ENCODE measurements at regions not wholly inside any gene's neighbourhood (a gene's known extent, or its start where the extent isn't known, plus 50 kb on each side); places are given as distances from the start of the nearest gene placed in this dataset.

DNA sequence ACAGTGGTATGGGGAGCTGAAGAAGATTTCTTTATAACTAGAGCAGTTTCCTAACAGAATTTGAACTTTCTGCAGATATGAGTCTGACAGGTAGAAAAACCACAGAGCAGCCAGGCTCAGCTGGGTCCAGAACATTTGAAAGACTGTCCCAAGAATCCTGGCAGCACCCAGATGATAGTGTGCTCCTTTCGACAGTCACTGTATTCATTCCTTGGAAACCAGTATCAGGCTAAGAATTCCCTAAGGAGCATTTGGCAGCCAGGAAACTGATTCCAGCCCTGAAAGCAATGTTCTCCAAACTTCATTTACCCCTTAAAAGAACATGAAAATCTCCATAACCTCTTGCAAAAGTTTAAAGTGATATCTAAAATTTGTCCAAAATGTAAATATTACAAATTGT is 123.0 kb upstream of the MTAP start:
- DNase-seq: no peak
- TF ChIP-seq POLR2A (IDR thresholded peaks at IDR 0.05; ENCODE audit: low read length): no peak
- TF ChIP-seq GATA1 (IDR thresholded peaks at IDR 0.05; ENCODE audit: low read depth, low read length): no peak

DNA sequence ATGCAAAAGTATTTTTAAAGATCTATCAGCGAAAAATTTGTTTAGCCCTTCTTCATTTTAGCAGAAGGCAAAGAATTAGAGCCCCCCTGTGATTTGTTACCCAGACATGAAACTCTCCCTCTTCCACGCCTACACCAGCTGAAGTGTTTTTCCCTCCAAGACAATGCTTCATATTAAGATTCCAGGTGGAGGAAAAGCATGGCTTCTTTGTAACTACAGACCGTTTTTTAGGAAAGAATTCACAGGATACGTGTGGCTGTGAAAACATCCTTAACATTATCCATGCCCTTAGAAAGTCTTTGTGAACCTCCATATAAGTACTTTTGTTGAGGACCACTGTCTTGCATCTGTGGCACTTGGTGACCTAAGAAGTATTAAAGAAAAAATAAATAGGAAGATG is 121.8 kb upstream of the MTAP start:
- DNase-seq: no peak
- TF ChIP-seq GATA1 (IDR thresholded peaks at IDR 0.05; ENCODE audit: low read depth, low read length) (no peak), POLR2A (IDR thresholded peaks at IDR 0.05; ENCODE audit: low read length) (no peak)

DNA sequence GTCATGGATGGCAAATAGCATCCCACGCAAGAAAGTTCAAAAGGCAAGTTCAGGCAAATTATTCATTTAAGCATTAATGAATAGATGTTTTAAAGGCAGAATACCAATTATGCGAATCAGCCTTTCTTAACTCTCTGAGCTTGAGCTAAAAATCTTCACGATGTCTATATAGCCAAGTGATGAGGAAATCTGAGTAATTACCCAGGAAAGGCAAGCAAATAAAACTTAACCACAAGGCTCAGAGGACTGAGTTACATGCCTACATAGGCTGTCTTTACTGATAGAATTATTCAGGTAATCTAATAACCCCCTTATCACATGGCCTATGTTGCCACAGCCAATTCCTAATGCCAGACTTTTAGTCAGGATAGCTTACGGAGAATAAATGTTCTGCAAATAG is 120.8 kb upstream of the MTAP start:
- TF ChIP-seq POLR2A (IDR thresholded peaks at IDR 0.05; ENCODE audit: low read length) (no peak), GATA1 (IDR thresholded peaks at IDR 0.05; ENCODE audit: low read depth, low read length) (no peak)
- no peak for DNase-seq

DNA sequence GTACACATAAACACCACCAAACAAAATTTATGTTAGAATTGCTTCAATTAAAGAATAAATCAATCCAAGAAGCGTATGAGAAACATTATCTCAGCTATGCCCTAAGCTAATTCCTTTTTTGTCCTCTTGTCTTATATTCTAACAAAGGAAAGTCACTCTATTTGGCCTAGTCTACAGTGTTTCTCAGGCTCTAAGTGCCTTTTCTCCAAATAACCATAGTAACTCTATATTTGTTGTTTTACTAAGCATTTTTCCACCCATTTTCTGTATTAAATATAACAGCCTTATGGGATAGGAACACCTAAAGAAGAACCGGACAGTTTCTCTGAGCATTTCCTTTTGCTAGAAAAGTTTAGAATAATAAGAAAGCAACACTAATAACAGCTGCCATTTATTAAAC is 120.1 kb upstream of the MTAP start:
- DNase-seq: no peak
- TF ChIP-seq POLR2A (IDR thresholded peaks at IDR 0.05; ENCODE audit: low read length): no peak
- no peak for TF ChIP-seq GATA1 (IDR thresholded peaks at IDR 0.05; ENCODE audit: low read depth, low read length)

DNA sequence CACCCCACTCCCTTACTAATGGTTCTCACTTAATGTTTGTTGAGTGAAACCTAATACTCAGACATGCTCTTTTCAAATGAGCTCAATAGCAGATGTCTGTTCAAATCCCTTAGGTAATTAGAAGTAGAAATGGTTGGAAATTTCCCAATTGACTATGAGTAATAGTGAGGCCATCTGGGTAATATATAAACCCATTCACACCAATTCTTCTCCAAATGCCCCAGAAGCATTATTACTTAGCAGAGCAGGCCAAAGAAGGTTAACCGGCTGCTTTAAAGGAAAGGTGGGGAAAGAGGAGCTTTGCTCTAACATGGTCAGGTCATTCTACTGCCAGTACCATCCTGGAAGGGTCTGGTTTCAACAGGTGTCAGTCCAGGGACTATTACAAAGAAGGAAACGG is 119.5 kb upstream of the MTAP start:
- TF ChIP-seq POLR2A (IDR thresholded peaks at IDR 0.05; ENCODE audit: low read length) (no peak), GATA1 (IDR thresholded peaks at IDR 0.05; ENCODE audit: low read depth, low read length) (no peak)

DNA sequence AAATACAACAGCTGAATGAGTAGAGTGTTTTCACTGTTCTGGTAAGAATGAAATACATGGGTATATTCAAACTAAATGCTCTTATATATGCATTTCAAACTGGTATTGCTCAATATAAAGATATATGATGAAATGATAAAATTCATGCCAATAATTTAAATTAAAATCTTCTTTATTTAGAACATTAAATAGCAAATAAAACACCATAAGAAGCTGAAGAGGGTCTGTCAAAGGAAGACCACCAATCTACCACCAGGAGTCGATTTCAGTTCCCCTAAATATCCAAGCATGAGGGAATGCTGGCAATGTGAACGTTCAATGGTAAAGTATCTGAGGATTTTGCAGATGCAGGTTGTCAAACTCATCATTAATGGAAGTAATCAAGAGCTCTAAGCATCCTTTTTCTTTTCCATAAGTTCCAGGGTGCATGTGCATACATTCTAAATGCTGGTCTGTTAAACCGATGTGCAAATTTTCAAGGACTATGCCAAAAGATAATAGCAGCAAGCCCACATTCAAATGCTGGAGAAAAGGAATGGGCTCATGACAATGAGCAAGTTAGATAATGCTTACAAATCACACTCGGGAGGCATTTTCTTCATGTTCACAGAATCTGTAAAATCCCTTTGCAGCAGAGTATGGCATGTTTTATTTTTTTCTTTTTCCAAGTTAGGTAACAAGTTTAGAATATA is 118.8 kb upstream of the MTAP start:
- TF ChIP-seq GATA1 (IDR thresholded peaks at IDR 0.05; ENCODE audit: low read depth, low read length): no peak
- no peak for TF ChIP-seq POLR2A (IDR thresholded peaks at IDR 0.05; ENCODE audit: low read length)
- DNase-seq: no peak

More for the DNA sequence above, 119.5 kb upstream of the MTAP start:
- DNase-seq: no peak

DNA sequence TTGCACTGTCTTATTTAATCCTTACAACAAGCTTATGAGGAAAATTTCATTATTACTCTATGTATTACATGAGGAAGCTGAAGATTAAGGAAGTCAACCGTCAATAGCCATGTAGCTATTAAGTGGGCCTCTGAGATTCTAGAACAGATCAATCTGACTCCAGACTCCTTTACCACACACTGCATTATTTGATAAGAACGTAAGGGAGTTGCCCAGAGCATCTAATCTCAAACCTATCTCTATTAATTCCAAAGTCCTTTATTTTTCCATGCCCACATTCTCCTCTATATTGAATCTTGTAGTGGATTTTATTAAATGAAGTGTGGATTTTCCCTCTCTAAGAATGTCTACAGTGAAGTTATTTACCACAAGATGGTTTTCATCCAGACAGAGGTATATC is 118.2 kb upstream of the MTAP start:
- DNase-seq: no peak
- TF ChIP-seq POLR2A (IDR thresholded peaks at IDR 0.05; ENCODE audit: low read length) (no peak), GATA1 (IDR thresholded peaks at IDR 0.05; ENCODE audit: low read depth, low read length) (no peak)

DNA sequence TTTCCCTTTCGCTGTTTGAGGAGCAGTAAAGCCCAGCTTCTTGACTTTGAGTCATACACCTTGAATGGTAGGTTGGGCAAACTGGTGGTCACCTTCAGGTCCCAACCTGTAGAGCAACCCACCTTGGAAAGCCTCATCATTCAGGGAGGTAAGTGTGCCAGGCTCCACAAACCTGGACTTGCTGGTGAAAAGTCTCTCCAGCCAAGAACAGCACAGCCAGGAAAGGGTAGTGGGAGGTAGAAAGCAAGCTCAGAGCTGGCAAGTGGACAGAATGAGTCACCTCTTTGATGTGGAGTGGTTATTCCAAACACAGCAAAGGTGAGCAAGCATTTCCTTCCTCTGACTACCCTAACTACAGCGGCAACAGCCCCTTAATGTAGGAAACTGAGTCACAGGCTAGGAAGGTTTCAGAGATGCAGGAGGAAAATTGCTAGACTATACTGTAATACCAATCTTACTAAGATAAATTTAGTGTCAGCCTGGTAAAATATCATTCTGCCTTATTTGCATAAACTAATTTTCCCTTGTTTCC is 117.5 kb upstream of the MTAP start:
- DNase-seq: no peak
- TF ChIP-seq GATA1 (IDR thresholded peaks at IDR 0.05; ENCODE audit: low read depth, low read length): no peak
- TF ChIP-seq POLR2A (IDR thresholded peaks at IDR 0.05; ENCODE audit: low read length): no peak

DNA sequence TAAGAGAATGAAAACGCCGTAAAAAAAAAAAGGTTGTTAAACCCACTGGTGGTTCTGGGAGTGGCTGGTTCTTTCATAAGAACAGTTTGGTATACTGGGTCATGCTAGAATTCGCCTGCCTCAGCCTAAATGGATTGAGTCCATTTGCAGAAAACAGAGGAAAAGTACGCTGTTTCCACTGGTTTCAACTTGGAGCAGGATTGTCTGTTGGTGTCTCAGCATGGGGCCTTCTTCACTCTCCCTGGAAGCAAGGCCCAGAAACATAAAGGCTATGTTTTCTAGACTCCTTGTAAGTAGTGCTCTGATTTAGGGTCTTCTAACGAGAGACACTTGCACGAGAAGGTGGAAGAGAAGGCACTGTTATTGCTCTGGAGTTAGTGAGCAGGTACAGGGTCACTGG is 116.9 kb upstream of the MTAP start:
- DNase-seq: no peak
- TF ChIP-seq GATA1 (IDR thresholded peaks at IDR 0.05; ENCODE audit: low read depth, low read length): no peak
- no peak for TF ChIP-seq POLR2A (IDR thresholded peaks at IDR 0.05; ENCODE audit: low read length)

DNA sequence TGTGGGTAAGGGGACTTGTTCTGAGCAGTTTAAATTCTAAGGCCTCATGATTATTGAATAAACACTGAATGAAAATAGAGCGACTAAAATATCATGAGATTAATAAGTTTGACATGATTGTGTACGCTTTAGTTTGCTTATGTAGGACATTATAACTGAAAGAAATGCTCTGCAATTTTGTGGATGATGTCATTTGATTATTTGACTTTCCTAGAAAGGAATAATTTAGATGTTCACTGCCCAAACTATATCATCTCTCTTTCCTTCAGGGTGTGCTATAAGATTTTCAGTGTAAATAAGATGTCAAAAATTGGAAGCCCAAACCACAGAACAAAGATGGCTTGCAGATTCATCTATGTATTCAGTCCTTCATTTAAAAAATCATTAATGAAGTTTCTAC is 115.7 kb upstream of the MTAP start:
- TF ChIP-seq POLR2A (IDR thresholded peaks at IDR 0.05; ENCODE audit: low read length) (no peak), GATA1 (IDR thresholded peaks at IDR 0.05; ENCODE audit: low read depth, low read length) (no peak)
- no peak for DNase-seq

DNA sequence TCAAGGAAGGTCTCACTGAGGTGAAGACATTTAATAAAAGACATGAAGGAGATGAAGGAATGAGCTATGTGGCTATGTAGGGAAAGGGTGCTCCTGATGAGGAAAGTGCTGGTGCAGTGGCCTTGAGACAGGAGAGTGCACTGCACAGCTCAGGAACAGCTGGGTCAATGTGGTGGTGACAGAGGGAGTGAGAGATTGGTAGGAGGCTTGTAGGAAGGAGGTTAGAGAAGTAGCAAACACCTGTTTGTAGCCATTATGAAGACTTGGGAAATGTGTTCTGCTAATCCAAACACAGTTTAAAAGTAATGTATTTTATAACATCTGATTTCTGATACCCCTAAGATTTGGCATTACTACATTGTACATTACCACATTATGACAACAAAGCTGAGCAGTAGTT is 115.1 kb upstream of the MTAP start:
- TF ChIP-seq POLR2A (IDR thresholded peaks at IDR 0.05; ENCODE audit: low read length) (no peak), GATA1 (IDR thresholded peaks at IDR 0.05; ENCODE audit: low read depth, low read length) (no peak)
- DNase-seq: no peak

DNA sequence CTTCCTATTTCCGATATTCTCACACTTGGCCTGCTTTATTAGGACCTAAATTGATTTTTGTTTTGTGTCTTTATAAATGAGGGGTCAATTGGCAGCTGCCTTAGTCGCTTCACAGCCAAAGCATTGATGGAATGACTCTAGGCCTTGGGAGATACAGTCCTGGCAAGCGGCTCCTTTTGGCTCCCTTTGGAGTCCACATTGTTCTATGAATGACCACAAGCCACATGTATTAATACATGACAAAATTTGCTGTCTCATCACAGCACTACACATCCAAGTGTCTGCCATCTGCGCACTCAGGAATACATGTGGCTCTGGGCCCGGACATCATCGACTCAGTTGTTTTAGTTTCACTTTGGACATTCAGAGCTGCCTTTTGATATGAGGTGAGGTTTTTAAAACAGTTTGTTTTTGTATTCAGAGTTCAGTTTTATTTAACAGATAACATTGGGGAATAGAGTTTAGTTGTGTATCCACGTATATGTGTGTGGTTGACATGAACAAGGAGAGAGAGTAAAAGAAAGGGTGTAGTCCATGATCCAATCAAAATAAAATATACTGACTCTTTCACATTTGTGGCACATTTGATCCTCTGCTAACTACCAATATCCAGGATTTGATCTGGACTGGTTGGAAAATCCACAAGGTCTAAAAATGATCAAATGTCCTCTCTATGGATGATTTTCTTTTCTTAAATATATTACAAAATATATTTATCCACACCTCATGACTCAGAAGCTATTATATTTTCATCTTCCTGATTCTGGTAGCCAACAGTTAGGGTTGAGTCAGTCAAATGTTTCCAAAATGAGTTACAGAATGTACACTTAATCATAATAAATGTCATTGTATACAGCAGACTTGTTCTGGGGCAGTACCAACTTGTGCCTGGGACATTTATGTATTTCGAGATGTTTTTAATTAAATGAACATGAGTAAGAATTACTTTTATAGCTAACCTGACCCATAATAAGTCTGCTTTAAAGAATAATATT is 114.0 kb upstream of the MTAP start:
- no peak for TF ChIP-seq GATA1 (IDR thresholded peaks at IDR 0.05; ENCODE audit: low read depth, low read length)
- no peak for TF ChIP-seq POLR2A (IDR thresholded peaks at IDR 0.05; ENCODE audit: low read length)
- DNase-seq: no peak

DNA sequence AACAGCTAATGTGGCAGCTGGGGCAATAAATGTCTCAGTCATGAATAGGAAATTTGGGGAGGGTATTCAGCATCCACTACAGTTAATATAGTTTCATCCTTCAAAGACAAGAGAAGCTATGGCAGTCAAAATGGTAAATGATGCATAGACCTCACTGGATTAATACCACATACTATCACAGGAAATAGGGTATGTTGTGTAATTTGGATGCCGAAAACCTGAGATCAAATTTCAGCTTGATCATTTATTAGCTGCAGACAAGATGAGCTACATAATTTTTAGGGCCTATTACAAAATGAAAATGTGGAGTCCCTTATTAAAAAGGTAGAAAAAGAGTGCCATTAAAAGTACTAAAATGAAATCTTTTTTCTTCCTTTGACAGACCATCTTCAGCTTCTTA is 112.6 kb upstream of the MTAP start:
- TF ChIP-seq POLR2A (IDR thresholded peaks at IDR 0.05; ENCODE audit: low read length) (no peak), GATA1 (IDR thresholded peaks at IDR 0.05; ENCODE audit: low read depth, low read length) (no peak)
- no peak for DNase-seq

DNA sequence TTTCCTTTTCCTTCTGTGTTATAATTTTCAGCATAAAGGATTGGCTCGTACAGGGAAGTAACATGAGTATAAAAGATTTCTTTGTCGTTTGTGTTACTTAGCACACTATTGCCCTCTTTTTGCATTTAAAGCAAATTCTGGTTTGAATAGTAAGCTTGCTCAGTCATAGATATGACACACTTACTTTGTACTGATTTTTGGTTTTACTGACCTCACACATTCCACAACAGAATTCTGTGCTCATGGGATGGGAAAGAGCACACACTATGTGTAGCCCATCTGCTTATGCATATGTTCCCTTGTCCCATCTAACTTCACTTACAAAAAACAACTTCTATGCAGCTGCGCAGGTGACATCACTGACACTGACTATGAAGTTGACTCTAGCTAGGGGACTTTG is 111.9 kb upstream of the MTAP start:
- TF ChIP-seq GATA1 (IDR thresholded peaks at IDR 0.05; ENCODE audit: low read depth, low read length): no peak
- TF ChIP-seq POLR2A (IDR thresholded peaks at IDR 0.05; ENCODE audit: low read length): no peak
- DNase-seq: no peak

Data from erythroblast (primary cell).